HPDE6-E6E7 (cell line): ENCODE measurements at regions not wholly inside any gene's neighbourhood (a gene's known extent, or its start where the extent isn't known, plus 50 kb on each side); places are given as distances from the start of the nearest gene placed in this dataset.

ENCODE experiments used
- DNase-seq: peaks from one replicate; pipeline ENCODE4 v3.0.0; 2011; ENCODE audit warnings: missing footprints; ENCODE audit errors: extremely low spot score

- DNase-seq, result no peak
These were observed 547.2 kb downstream of the ETV1 start for GRCh38 chr7:13442226-13442625.

GRCh38 chr7:13447637-13448036 is 541.8 kb downstream of the ETV1 start:
- DNase-seq, result no peak

GRCh38 chr7:13448243-13448642 is 541.2 kb downstream of the ETV1 start:
- DNase-seq, result no peak

- DNase-seq, result no peak
These were observed 540.0 kb downstream of the ETV1 start for GRCh38 chr7:13449460-13449859.

- DNase-seq, result no peak
These were observed 534.4 kb downstream of the ETV1 start for GRCh38 chr7:13454916-13455592.

- DNase-seq, result no peak
These were observed 531.7 kb downstream of the ETV1 start for GRCh38 chr7:13457790-13458189.

- no peak for DNase-seq
These were observed 522.5 kb downstream of the ETV1 start for GRCh38 chr7:13466874-13467547.

GRCh38 chr7:13476881-13477444 is 512.5 kb downstream of the ETV1 start:
- no peak for DNase-seq

- DNase-seq, result no peak
These were observed 500.1 kb downstream of the ETV1 start for GRCh38 chr7:13489386-13489785.

GRCh38 chr7:13496976-13497375 is 492.5 kb downstream of the ETV1 start:
- DNase-seq, result no peak

GRCh38 chr7:13508586-13508985 is 480.9 kb downstream of the ETV1 start:
- DNase-seq, result no peak

GRCh38 chr7:13518738-13519137 is 470.7 kb downstream of the ETV1 start:
- DNase-seq, result no peak

- DNase-seq, result no peak
These were observed 465.4 kb downstream of the ETV1 start for GRCh38 chr7:13524076-13524475.

GRCh38 chr7:13532028-13532753 is 457.3 kb downstream of the ETV1 start:
- no peak for DNase-seq

- no peak for DNase-seq
These were observed 450.8 kb downstream of the ETV1 start for GRCh38 chr7:13538669-13539068.

- no peak for DNase-seq
These were observed 449.0 kb downstream of the ETV1 start for GRCh38 chr7:13540429-13540828.

- DNase-seq, result no peak
These were observed 448.1 kb downstream of the ETV1 start for GRCh38 chr7:13541326-13541725.

- DNase-seq, result no peak
These were observed 447.0 kb downstream of the ETV1 start for GRCh38 chr7:13542451-13542850.

- DNase-seq, result no peak
These were observed 438.0 kb downstream of the ETV1 start for GRCh38 chr7:13551503-13551902.

GRCh38 chr7:13560441-13560840 is 429.0 kb downstream of the ETV1 start:
- peak; percentile 1 for DNase-seq

- DNase-seq, result no peak
These were observed 426.2 kb downstream of the ETV1 start for GRCh38 chr7:13563257-13563656.

- no peak for DNase-seq
These were observed 425.8 kb downstream of the ETV1 start for GRCh38 chr7:13563680-13564079.
